Right renal cortex interstitium (tissue), 3 donors: ENCODE measurements at regions not wholly inside any gene's neighbourhood (a gene's known extent, or its start where the extent isn't known, plus 50 kb on each side); places are given as distances from the start of the nearest gene placed in this dataset.

Experiments used
- DNase-seq, 3 donors: peaks; one replicate each; pipeline ENCODE4 v3.0.0-alpha.2; 2013; ENCODE audit warnings: low read depth in 3 of 3, low spot score in 2 of 3

GRCh38 chr20:24894488-24894887, 54.6 kb upstream of the CST7 start:
- DNase-seq = no peak

- no peak for DNase-seq
Observed at GRCh38 chr20:24894967-24895366, 54.1 kb upstream of the CST7 start.

DNA sequence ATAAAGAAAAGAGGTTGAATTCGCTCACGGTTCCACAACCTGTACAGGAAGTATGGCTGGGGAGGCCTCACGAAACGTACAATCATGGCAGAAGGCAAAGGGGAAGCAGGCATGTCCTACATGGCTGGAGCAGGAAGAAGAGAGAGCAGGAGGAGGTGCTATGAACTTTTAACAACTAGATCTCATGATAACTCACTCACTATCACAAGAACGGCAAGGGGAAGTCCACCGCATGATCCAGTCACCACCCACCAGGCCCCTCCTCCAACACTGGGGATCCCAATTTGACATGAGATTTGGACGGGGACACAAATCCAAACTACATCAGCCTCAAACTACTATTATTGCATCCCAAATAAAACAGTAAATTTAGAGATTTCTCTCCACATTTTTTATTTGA, 53.6 kb upstream of the CST7 start:
- DNase-seq = no peak

- no peak for DNase-seq
Observed at GRCh38 chr20:24895898-24896658, 53.0 kb upstream of the CST7 start.

DNA sequence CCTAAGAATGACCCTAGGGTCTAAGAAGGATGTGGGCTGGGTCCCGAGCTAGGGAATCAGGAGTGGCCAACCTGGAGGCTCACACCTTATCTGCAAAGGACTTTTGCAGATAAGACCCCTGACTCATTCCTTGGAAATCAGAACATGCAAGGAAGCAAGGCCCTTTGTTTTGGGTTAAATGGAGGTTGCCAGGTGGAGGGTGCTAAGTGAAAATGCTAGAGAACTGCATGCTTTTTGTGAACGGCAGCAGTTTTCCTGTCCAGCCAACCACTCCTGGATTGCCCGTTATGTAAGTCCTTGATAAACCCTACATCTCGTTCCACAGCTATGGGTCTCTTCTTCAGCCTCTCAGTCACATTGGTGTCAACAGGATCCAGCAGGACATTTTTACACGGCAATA, 52.1 kb upstream of the CST7 start:
- no peak for DNase-seq

DNA sequence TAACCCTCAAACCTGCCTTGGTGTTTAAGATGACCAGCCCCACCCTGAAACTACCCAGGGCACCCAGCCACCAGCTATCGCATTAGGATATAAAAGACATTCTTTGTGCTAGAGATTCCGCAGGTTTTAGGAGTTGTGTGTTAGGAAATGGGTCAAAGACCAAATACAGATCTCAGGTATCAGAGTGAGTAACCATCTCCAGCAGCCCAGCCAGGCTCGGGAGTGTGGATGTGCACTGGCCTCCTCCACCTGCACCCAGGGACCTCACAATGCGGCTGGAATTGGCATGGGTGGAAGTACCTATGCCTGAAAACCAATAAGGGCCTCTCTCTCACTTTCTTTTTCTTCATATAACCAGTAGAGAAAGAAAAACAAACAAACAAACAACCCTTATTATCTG, 51.1 kb upstream of the CST7 start:
- DNase-seq = no peak

DNA sequence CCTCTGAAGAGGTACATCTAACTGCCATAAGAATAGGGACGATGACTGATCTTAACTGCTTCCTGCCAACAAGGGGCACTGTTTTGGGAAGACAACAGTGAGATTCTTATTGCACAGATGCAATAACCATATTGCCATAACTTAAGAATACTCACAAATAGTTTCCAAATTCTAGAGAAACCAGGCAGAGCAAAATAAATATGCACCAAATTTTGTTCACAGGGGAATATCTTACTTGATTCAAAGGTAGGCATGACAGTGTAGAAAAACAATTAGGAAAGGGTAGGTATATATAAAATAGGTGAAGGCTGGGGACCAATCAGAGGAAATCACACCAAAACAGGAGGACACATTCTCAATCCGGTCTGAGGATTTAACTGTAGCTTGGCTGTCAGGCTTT, 49.9 kb upstream of the CST7 start:
- DNase-seq = no peak
